GM19043 (cell line): ENCODE measurements at regions not wholly inside any gene's neighbourhood (a gene's known extent, or its start where the extent isn't known, plus 50 kb on each side); places are given as distances from the start of the nearest gene placed in this dataset.
"Not testable (repeated sequence)": the region's sequence is repeated elsewhere in the genome, so short reads cannot be mapped to it uniquely, and the experiment has no call there.

Experiments used
- ATAC-seq: cut with Tn5 transposase; IDR thresholded peaks from one replicate; pipeline ENCODE4 v1.9.1; 2021; ENCODE audit warnings: low read depth; ENCODE audit not compliant: unreplicated experiment

GRCh38 chr16:82311528-82311927, 141.5 kb upstream of the MPHOSPH6 start:
- ATAC-seq, result no peak

- no peak for ATAC-seq
These were observed 132.2 kb upstream of the MPHOSPH6 start for GRCh38 chr16:82302042-82302727.

GRCh38 chr16:82301146-82301755, 131.2 kb upstream of the MPHOSPH6 start:
- ATAC-seq, result no peak

- no peak for ATAC-seq
These were observed 130.4 kb upstream of the MPHOSPH6 start for GRCh38 chr16:82300374-82300951.

- no peak for ATAC-seq
These were observed 128.4 kb upstream of the MPHOSPH6 start for GRCh38 chr16:82298472-82298871.

- ATAC-seq, result no peak
These were observed 125.5 kb upstream of the MPHOSPH6 start for GRCh38 chr16:82295290-82296201.

GRCh38 chr16:82293671-82294070, 123.6 kb upstream of the MPHOSPH6 start:
- ATAC-seq, result no peak

GRCh38 chr16:82287937-82288336, 117.9 kb upstream of the MPHOSPH6 start:
- no peak for ATAC-seq

- no peak for ATAC-seq
These were observed 112.6 kb upstream of the MPHOSPH6 start for GRCh38 chr16:82282662-82283061.

GRCh38 chr16:82281544-82281943, 111.5 kb upstream of the MPHOSPH6 start:
- no peak for ATAC-seq

- ATAC-seq, result no peak
These were observed 110.8 kb upstream of the MPHOSPH6 start for GRCh38 chr16:82280867-82281266.

- not testable (repeated sequence) for ATAC-seq
These were observed 105.3 kb upstream of the MPHOSPH6 start for GRCh38 chr16:82275349-82275748.

GRCh38 chr16:82271636-82272035, 101.6 kb upstream of the MPHOSPH6 start:
- no peak for ATAC-seq

GRCh38 chr16:82267675-82268074, 97.7 kb upstream of the MPHOSPH6 start:
- not testable (repeated sequence) for ATAC-seq

- ATAC-seq, result no peak
These were observed 95.8 kb upstream of the MPHOSPH6 start for GRCh38 chr16:82265809-82266208.

- ATAC-seq, result no peak
These were observed 94.7 kb upstream of the MPHOSPH6 start for GRCh38 chr16:82264756-82265155.

- ATAC-seq, result peak; percentile 85
These were observed 93.6 kb upstream of the MPHOSPH6 start for GRCh38 chr16:82263521-82264143.

- ATAC-seq, result no peak
These were observed 92.2 kb upstream of the MPHOSPH6 start for GRCh38 chr16:82262244-82262643.

GRCh38 chr16:82260212-82260795, 90.3 kb upstream of the MPHOSPH6 start:
- no peak for ATAC-seq

- no peak for ATAC-seq
These were observed 89.7 kb upstream of the MPHOSPH6 start for GRCh38 chr16:82259731-82260130.
